GM12874 (cell line): ENCODE measurements at regions not wholly inside any gene's neighbourhood (a gene's known extent, or its start where the extent isn't known, plus 50 kb on each side); places are given as distances from the start of the nearest gene placed in this dataset.

Experiments
- TF ChIP-seq, protein P1 (sequence below): IDR thresholded peaks from 2 replicates; pipeline ENCODE4 v1.5.1; 2011; ENCODE audit warnings: low read depth, mild to moderate bottlenecking, control low read depth, low read length, moderate library complexity; ENCODE audit not compliant: insufficient read depth

DNA sequence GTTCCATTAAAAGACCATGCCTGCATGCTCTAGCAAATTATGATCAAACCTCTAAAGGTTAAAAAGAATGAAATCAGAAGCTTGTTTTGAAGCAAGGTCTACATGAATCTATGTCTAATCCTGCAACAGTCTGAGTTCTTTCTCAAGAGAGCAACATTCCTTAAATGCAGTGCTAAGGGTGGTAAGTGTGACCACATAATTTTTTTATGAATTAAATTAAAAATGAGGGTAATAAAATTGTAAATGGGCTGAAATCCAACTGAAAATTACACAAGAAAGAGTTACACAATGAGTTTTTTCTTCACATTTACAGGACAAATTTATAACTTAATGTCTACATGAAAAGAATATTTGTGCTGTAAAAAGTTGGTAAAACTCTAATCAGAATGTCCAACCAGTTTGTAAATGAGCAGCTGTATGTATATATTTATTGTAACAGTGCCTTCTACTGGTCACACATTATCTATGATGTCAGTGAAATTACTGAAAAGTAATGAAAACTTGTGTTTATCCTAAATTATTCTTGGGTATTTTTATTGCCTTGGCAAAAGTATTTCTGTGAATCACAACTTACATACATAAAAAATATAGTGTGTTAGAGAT is 336.3 kb upstream of the PITX2 start:
- TF ChIP-seq, protein P1, sequence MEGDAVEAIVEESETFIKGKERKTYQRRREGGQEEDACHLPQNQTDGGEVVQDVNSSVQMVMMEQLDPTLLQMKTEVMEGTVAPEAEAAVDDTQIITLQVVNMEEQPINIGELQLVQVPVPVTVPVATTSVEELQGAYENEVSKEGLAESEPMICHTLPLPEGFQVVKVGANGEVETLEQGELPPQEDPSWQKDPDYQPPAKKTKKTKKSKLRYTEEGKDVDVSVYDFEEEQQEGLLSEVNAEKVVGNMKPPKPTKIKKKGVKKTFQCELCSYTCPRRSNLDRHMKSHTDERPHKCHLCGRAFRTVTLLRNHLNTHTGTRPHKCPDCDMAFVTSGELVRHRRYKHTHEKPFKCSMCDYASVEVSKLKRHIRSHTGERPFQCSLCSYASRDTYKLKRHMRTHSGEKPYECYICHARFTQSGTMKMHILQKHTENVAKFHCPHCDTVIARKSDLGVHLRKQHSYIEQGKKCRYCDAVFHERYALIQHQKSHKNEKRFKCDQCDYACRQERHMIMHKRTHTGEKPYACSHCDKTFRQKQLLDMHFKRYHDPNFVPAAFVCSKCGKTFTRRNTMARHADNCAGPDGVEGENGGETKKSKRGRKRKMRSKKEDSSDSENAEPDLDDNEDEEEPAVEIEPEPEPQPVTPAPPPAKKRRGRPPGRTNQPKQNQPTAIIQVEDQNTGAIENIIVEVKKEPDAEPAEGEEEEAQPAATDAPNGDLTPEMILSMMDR = 0 out of 2 replicates have a peak, but pooled peaks have one; percentile 11

DNA sequence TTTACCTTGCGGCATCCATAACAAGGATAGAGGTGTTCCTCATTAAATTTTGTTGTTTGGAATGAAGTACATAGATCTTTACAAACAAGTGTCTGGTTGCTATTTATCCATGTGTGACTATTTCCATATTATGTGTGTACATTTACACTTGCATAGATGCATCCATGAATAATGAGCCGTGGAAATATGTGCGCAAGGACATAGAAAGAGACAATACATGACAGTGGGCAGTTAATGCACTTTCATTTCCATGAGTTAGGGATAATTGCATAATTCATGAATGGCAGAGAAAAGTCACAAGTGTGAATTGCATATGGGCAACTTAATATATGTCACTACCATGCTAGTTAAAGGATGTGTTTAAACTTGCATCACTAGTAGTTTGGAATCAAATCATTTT is 338.2 kb upstream of the PITX2 start:
- TF ChIP-seq, protein P1 = no peak

DNA sequence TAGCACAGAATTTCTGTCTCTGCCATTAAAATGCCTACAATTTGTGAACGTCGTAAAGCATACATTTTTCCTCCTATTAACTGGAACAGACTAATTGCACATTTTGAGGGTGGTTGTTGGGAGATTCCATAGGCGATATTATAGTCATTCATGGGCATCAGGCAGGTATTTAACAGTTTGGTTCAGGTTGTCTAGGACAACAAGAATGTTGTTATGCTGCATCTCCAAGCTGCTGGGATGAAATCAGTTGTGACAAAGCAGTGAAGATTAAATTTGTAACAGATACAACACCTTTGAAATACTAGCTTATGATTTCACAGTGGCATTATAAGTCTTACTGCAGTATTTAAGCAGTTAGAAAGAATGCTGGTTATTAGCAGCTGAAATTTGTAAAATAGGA is 339.7 kb upstream of the PITX2 start:
- TF ChIP-seq, protein P1 = no peak

DNA sequence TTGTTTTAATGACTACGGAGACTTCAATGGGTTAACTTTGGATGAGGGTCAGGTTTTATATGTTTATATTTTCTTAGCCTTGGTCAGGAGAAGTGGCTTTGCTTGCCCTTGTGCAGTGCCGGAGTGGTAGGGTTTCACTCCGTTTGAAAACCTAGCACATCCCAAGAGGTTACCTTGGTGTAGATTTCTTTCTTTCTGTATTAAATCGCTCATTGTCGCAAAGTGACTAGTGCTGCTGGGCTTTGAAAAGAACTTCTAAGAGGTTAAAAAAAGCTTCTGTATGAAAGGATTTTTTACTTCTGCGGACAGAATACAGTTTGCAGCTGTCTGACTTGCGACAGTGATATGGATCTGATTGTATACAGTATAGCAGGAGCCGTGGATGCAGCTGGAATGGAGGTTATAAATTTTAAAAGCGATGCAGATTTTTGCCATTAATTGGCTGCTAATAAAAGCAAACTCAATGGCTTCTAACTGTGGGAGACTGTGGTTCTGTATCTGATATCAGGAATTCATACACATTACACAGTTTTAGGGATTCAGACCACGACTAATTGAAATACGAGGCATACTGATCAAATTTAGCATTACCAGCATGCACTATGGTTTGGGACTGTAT is 340.9 kb upstream of the PITX2 start:
- TF ChIP-seq, protein P1 = no peak

DNA sequence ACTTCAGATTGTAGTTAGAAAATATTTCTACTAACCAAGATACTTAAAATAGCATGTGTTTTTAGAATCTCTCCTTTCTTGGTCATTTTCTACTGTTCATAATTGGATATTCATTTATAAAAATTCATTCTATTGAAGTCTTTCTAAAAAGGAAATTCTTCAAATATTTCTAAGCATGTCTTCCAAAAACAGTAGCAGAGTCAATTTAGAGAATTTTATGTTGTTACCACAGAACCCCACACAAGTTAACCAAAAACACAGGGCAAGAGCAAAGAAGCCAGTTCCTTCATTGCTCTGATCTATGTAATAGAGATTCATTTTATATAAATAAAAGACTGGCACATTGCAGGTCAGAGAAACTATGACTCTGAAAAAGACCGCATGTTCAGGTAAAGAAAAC is 345.1 kb upstream of the PITX2 start:
- TF ChIP-seq, protein P1 = no peak

DNA sequence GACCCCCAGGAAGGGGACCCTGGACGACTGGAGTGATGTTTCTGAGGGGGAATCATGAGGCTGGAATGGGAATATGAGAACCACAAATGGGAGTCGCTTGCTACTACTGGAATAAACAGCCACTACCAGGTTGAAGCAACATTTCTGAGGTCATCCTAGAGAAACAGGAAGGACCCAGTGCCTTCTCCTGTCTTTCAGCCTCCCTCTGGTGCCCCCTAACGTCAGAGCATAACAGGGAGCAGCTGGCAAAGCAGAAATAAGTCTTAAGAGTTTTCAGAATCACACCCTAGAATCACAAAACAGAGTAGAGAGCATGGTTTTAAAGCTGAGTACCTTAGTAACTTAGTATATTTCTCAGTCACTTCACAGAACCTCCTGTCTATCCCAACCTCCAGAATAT is 347.8 kb upstream of the PITX2 start:
- TF ChIP-seq, protein P1 = peak; percentile 69

DNA sequence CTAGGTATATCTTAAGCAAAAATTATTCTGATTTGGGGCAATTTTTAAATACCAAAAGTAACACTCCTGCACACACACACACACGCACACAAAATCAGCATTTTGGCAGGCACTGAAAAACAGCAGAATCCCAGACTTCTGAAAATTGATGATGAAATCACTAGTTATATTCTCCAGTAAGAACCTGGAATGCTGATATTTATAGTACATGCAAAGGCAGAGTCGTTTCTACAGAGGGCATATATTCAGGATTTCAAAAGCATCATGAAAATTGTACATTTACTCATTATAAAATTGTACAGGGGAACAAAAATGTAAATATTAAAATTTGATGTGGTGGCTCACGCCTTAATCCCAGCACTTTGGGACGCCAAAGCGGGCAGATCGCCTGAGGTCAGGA is 352.5 kb upstream of the PITX2 start:
- TF ChIP-seq, protein P1 = no peak

DNA sequence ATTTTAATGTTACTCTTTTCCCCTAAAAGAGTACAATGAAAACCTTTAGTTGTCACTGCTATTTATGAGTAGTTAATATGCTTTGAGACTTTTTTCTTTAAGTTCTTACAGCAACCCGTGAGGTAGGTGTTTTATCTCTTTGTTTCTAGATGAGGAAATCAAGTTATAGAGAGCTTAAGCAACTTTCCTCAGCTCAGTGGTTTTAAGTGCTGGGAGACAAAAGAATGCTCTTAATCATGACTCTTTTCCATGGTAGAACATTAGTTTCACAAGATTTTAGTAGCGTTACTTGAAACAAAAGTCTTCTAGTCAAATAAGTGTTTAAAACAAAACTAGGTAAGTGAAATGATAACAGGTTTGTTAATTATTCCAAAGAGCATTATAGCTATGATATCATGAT is 354.7 kb upstream of the PITX2 start:
- TF ChIP-seq, protein P1 = no peak
